GM23248 (cell line): ENCODE measurements at regions not wholly inside any gene's neighbourhood (a gene's known extent, or its start where the extent isn't known, plus 50 kb on each side); places are given as distances from the start of the nearest gene placed in this dataset.

Source experiments
- EZH2 ChIP-seq: fragments of 200-600 bp; sonication (generic); IDR thresholded peaks from 2 replicates; pipeline ENCODE4 v1.6.1; 2018; ENCODE audit warnings: antibody characterized with exemption, mild to moderate bottlenecking; ENCODE audit not compliant: insufficient read depth, poor library complexity, severe bottlenecking
- EZH2phosphoT487 ChIP-seq: fragments of 200-600 bp; sonication (generic); IDR thresholded peaks from 2 replicates; pipeline ENCODE4 v1.6.1; 2018; ENCODE audit warnings: antibody characterized with exemption, moderate library complexity, mild to moderate bottlenecking, low read depth; ENCODE audit not compliant: insufficient read depth

DNA sequence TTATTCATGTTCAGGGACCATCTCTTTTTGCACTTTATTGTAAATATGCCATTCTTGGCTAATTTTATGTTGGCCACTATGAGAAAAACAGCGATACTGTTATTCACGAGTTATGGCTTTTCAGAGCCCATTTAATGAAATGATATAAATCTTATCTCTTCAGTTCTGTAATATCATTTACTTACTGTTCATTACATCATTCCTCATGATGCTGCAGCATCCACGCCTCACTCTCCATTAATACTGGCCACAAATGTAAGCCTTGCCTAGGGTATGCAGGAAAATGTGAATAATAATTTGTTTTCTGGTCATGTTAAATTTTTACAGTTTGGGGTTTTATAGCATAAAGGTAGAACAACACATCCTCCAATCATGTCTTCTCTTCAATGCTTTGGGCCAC is 639.6 kb downstream of the SMARCA1 start:
- TF ChIP-seq EZH2phosphoT487 (no peak), EZH2 (no peak)
